Stimulated activated CD8-positive, alpha-beta memory T cell treated with anti-CD3 and anti-CD28 coated beads, Interleukin-7, amount 100 ng/mL, for 1 hour (primary cell): ENCODE measurements at regions not wholly inside any gene's neighbourhood (a gene's known extent, or its start where the extent isn't known, plus 50 kb on each side); places are given as distances from the start of the nearest gene placed in this dataset.
"Not testable (repeated sequence)": the region's sequence is repeated elsewhere in the genome, so short reads cannot be mapped to it uniquely, and the experiment has no call there.

Experiments used
- DNase-seq, 2 donors: peaks; one replicate each; pipeline ENCODE4 v3.0.0-alpha.2; 2020; ENCODE audit warnings: low read depth in 2 of 2

GRCh38 chr1:195933835-195934234 lies 674.4 kb downstream of the KCNT2 start:
- DNase-seq = no peak

- no peak for DNase-seq
These were observed 692.4 kb downstream of the KCNT2 start for GRCh38 chr1:195915826-195916225.

GRCh38 chr1:195909061-195909460 lies 699.2 kb downstream of the KCNT2 start:
- DNase-seq = no peak

- no peak for DNase-seq
These were observed 700.1 kb downstream of the KCNT2 start for GRCh38 chr1:195908121-195908520.

- DNase-seq = no peak
These were observed 705.0 kb downstream of the KCNT2 start for GRCh38 chr1:195903203-195903602.

GRCh38 chr1:195902779-195903178 lies 705.5 kb downstream of the KCNT2 start:
- no peak for DNase-seq

GRCh38 chr1:195899762-195900352 lies 708.4 kb downstream of the KCNT2 start:
- no peak for DNase-seq

GRCh38 chr1:195898924-195899323 lies 709.3 kb downstream of the KCNT2 start:
- no peak for DNase-seq

- no peak for DNase-seq
These were observed 709.9 kb downstream of the KCNT2 start for GRCh38 chr1:195898373-195898772.

GRCh38 chr1:195897076-195897475 lies 711.2 kb downstream of the KCNT2 start:
- DNase-seq = no peak

GRCh38 chr1:195894411-195894810 lies 713.8 kb downstream of the KCNT2 start:
- DNase-seq = no peak

GRCh38 chr1:195886000-195886399 lies 722.2 kb downstream of the KCNT2 start:
- DNase-seq = no peak

GRCh38 chr1:195878478-195878877 lies 729.8 kb downstream of the KCNT2 start:
- no peak for DNase-seq

GRCh38 chr1:195876792-195877191 lies 731.4 kb downstream of the KCNT2 start:
- DNase-seq = no peak

- no peak for DNase-seq
These were observed 735.9 kb downstream of the KCNT2 start for GRCh38 chr1:195872376-195872775.

- no peak for DNase-seq
These were observed 740.6 kb downstream of the KCNT2 start for GRCh38 chr1:195867638-195868037.

GRCh38 chr1:195866781-195867222 lies 741.4 kb downstream of the KCNT2 start:
- no peak for DNase-seq

GRCh38 chr1:195866091-195866780 lies 742.0 kb downstream of the KCNT2 start:
- no peak for DNase-seq

GRCh38 chr1:195851804-195852203 lies 756.4 kb downstream of the KCNT2 start:
- DNase-seq = no peak

- no peak for DNase-seq
These were observed 757.1 kb downstream of the KCNT2 start for GRCh38 chr1:195851016-195851601.

GRCh38 chr1:195849180-195849579 lies 759.1 kb downstream of the KCNT2 start:
- no peak for DNase-seq

- DNase-seq = not testable (repeated sequence)
These were observed 760.0 kb downstream of the KCNT2 start for GRCh38 chr1:195847957-195848875.
